ENCODE measurements at regions not wholly inside any gene's neighbourhood (a gene's known extent, or its start where the extent isn't known, plus 50 kb on each side); places are given as distances from the start of the nearest gene placed in this dataset.

- TF ChIP-seq CTCF (IDR thresholded peaks at IDR 0.05; ENCODE audit: low read length) (no peak), EZH2 (optimal IDR thresholded peaks at IDR 0.05; ENCODE audit: low read depth, low read length) (no peak)
These were observed 353.3 kb downstream of the AKAIN1 start for GRCh38 chr18:4843771-4844170.
